CD14-positive monocyte (primary cell): ENCODE measurements at regions not wholly inside any gene's neighbourhood (a gene's known extent, or its start where the extent isn't known, plus 50 kb on each side); places are given as distances from the start of the nearest gene placed in this dataset.

ENCODE experiments used
- DNase-seq, 3 donors: peaks; one replicate each; pipeline ENCODE4 v3.0.0-alpha.2; 2011 to 2022
- H2AFZ ChIP-seq: 2 replicates; pipeline ENCODE4 v1.6.0; 2012; ENCODE audit warnings: mild to moderate bottlenecking, low read depth, low read length, inconsistent platforms; ENCODE audit not compliant: insufficient read depth, poor library complexity, severe bottlenecking
- H3K27ac ChIP-seq, 2 donors: 1 replicate in 1 of 2; 2 replicates in 1 of 2; pipeline ENCODE4 v1.5.1; 2012 to 2013; ENCODE audit warnings: low read length in 2 of 2, control low read depth in 1 of 2, inconsistent platforms in 1 of 2, low read depth in 1 of 2, mild to moderate bottlenecking in 1 of 2
- H3K27me3 ChIP-seq, 2 donors: one replicate each; pipeline versions ENCODE4 v1.6.0 to v1.6.1; 2011 to 2013; ENCODE audit warnings: low read length in 2 of 2; ENCODE audit not compliant: control insufficient read depth in 2 of 2, insufficient read depth in 2 of 2
- H3K36me3 ChIP-seq, 2 donors: replicated peaks in 1 of 2; 1 replicate in 1 of 2; 2 replicates in 1 of 2; pipeline versions ENCODE4 v1.5.1 to v1.6.1; 2012 to 2013; ENCODE audit warnings: low read length in 2 of 2, control low read depth in 1 of 2, inconsistent platforms in 1 of 2, mild to moderate bottlenecking in 1 of 2; ENCODE audit not compliant: insufficient read depth in 2 of 2, control insufficient read depth in 1 of 2
- H3K4me1 ChIP-seq, 2 donors: 1 replicate in 1 of 2; 2 replicates in 1 of 2; pipeline versions ENCODE4 v1.5.1 to v1.6.1; 2012 to 2013; ENCODE audit warnings: low read length in 2 of 2, control low read depth in 1 of 2, inconsistent platforms in 1 of 2, mild to moderate bottlenecking in 1 of 2, moderate library complexity in 1 of 2; ENCODE audit not compliant: insufficient read depth in 2 of 2, control insufficient read depth in 1 of 2
- H3K4me2 ChIP-seq: replicated peaks from 2 replicates; pipeline ENCODE3; 2012; ENCODE audit warnings: low read length, moderate library complexity, mild to moderate bottlenecking; ENCODE audit not compliant: poor library complexity, severe bottlenecking; ENCODE audit errors: extremely low read depth
- H3K4me3 ChIP-seq, 3 experiments: fragments of 200-600 bp in 1 of 3; sonication (generic) in 1 of 3; replicated peaks in 1 of 3; 1 replicate in 2 of 3; 2 replicates in 1 of 3; pipeline ENCODE4 v1.5.1; 2011 to 2013; ENCODE audit warnings: low read length in 3 of 3, mild to moderate bottlenecking in 3 of 3, control low read depth in 2 of 3, low read depth in 2 of 3, inconsistent platforms in 1 of 3, moderate library complexity in 1 of 3
- H3K79me2 ChIP-seq: 2 replicates; pipeline ENCODE4 v1.6.0; 2012; ENCODE audit warnings: mild to moderate bottlenecking, control low read depth, inconsistent platforms, low read length, moderate library complexity; ENCODE audit not compliant: insufficient read depth
- H3K9ac ChIP-seq: 2 replicates; pipeline ENCODE4 v1.6.0; 2017; ENCODE audit warnings: low read length, mild to moderate bottlenecking; ENCODE audit not compliant: insufficient read depth, poor library complexity, severe bottlenecking
- H3K9me3 ChIP-seq, 2 donors: replicated peaks in 1 of 2; 1 replicate in 1 of 2; 2 replicates in 1 of 2; pipeline versions ENCODE4 v1.5.1 to v1.6.1; 2012 to 2013; ENCODE audit warnings: low read length in 2 of 2, control low read depth in 1 of 2; ENCODE audit not compliant: control insufficient read depth in 1 of 2, insufficient read depth in 1 of 2
- H4K20me1 ChIP-seq: 2 replicates; pipeline ENCODE4 v1.6.0; 2012; ENCODE audit warnings: mild to moderate bottlenecking, low read length, control low read depth, moderate library complexity; ENCODE audit not compliant: insufficient read depth
- H3K27ac Mint-ChIP-seq, 7 donors: one replicate each; pipeline ENCODE4 v1.8.0; 2020; ENCODE audit warnings: mild to moderate bottlenecking in 7 of 7, mixed read lengths in 7 of 7, moderate library complexity in 6 of 7, inconsistent platforms in 2 of 7
- H3K27me3 Mint-ChIP-seq, 3 donors: one replicate each; pipeline ENCODE4 v1.8.0; 2021 to 2022; ENCODE audit warnings: low read depth in 3 of 3, mild to moderate bottlenecking in 3 of 3, mixed read lengths in 3 of 3, moderate library complexity in 3 of 3, inconsistent platforms in 1 of 3
- H3K36me3 Mint-ChIP-seq, 2 donors: one replicate each; pipeline ENCODE4 v1.8.0; 2020; ENCODE audit warnings: mixed read lengths in 2 of 2, inconsistent platforms in 1 of 2, mild to moderate bottlenecking in 1 of 2
- H3K4me1 Mint-ChIP-seq: one replicate; pipeline ENCODE4 v1.8.0; 2020; ENCODE audit warnings: mild to moderate bottlenecking, mixed read lengths
- H3K4me3 Mint-ChIP-seq, 2 donors: one replicate each; pipeline ENCODE4 v1.8.0; 2020; ENCODE audit warnings: mild to moderate bottlenecking in 2 of 2, mixed read lengths in 2 of 2, moderate library complexity in 1 of 2
- H3K9me3 Mint-ChIP-seq, 7 donors: one replicate each; pipeline ENCODE4 v1.8.0; 2020 to 2022; ENCODE audit warnings: mixed read lengths in 7 of 7, mild to moderate bottlenecking in 6 of 7, moderate library complexity in 6 of 7, inconsistent platforms in 2 of 7
- WGBS: methylation state at CpG from one replicate; pipeline ENCODE4 v1.1.5; 2013; ENCODE audit warnings: missing lambda C conversion rate; ENCODE audit not compliant: insufficient coverage; 5-methylcytosine and 5-hydroxymethylcytosine counted together
- intact Hi-C, 2 donors: fragments of 100-400 bp; cut with micrococcal nuclease; formaldehyde crosslinking; loops; one replicate each; pipeline versions ENCODE4 v1.15.0 to v1.15.1; 2023
- TF ChIP-seq, protein P1 (sequence below): fragments of 200-600 bp; IDR thresholded peaks from one replicate; pipeline ENCODE4 v1.8.0; 2022; ENCODE audit warnings: antibody characterized with exemption, mild to moderate bottlenecking

GRCh38 chr9:27732494-27732893, 159.2 kb upstream of the C9orf72 start:
- no peaks in the 10 kb centered on the region for H3K79me2 ChIP-seq
- TF ChIP-seq, protein P1, sequence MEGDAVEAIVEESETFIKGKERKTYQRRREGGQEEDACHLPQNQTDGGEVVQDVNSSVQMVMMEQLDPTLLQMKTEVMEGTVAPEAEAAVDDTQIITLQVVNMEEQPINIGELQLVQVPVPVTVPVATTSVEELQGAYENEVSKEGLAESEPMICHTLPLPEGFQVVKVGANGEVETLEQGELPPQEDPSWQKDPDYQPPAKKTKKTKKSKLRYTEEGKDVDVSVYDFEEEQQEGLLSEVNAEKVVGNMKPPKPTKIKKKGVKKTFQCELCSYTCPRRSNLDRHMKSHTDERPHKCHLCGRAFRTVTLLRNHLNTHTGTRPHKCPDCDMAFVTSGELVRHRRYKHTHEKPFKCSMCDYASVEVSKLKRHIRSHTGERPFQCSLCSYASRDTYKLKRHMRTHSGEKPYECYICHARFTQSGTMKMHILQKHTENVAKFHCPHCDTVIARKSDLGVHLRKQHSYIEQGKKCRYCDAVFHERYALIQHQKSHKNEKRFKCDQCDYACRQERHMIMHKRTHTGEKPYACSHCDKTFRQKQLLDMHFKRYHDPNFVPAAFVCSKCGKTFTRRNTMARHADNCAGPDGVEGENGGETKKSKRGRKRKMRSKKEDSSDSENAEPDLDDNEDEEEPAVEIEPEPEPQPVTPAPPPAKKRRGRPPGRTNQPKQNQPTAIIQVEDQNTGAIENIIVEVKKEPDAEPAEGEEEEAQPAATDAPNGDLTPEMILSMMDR: no peak
- intact Hi-C loops: no loop called here
- Mint-ChIP-seq H3K27ac (no peak overlapping the region), H3K36me3 (no peaks in the 10 kb centered on the region), H3K4me1 (peaks cover 4% of the 10 kb centered on the region), H3K9me3 (peaks cover 0 to 10% (median 8%) of the 10 kb centered on the region in 7 donors), H3K4me3 (no peak overlapping the region), H3K27me3 (peaks cover 0 to 6% (median 4%) of the 10 kb centered on the region in 3 donors)
- H3K27me3 ChIP-seq: no peaks in the 10 kb centered on the region
- no peaks in the 10 kb centered on the region for H3K9me3 ChIP-seq
- no peak overlapping the region for H3K27ac ChIP-seq
- H3K4me2 ChIP-seq: no peak overlapping the region
- H2AFZ ChIP-seq: no peak overlapping the region
- no peak overlapping the region for H3K4me3 ChIP-seq
- WGBS: 89% methylated on average over 1 of the region's 1 CpG
- H4K20me1 ChIP-seq: no peaks in the 10 kb centered on the region
- no peaks in the 10 kb centered on the region for H3K4me1 ChIP-seq
- no peak overlapping the region for H3K9ac ChIP-seq
- DNase-seq: no peak
- H3K36me3 ChIP-seq: no peaks in the 10 kb centered on the region

DNA sequence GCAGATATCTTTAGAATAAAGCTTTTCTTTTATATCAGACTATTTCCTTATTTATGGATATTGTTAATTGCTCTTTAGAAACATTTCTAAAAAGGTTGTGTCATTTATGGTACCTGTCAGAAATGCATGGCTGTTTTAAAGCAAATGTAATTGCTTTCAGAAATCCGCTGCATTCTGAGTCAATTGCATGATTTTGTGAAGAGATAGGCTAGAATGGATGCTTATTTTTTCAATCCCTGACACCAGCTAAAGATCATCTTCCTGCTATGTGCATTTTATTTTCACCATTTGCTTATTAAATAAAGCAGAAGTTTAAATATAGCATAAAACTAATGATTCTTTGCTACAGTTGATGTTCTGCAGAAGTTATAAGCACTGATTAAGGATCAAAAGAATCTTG, 170.2 kb upstream of the C9orf72 start:
- no CpG with 5 or more reads among the region's 1 CpG for WGBS
- H3K27ac Mint-ChIP-seq: no peak overlapping the region
- intact Hi-C loops: no loop called here

More for the DNA sequence above, 170.2 kb upstream of the C9orf72 start:
- Histone ChIP-seq H3K4me3 (no peak overlapping the region), H3K4me2 (no peak overlapping the region), H3K9ac (no peak overlapping the region), H4K20me1 (no peaks in the 10 kb centered on the region), H3K4me1 (no peaks in the 10 kb centered on the region), H3K27me3 (peaks cover 3 to 4% of the 10 kb centered on the region in 2 donors), H3K9me3 (peaks cover 4 to 11% of the 10 kb centered on the region in 2 donors), H3K27ac (no peak overlapping the region), H3K79me2 (no peaks in the 10 kb centered on the region), H3K36me3 (no peaks in the 10 kb centered on the region), H2AFZ (no peak overlapping the region)
- TF ChIP-seq, protein P1: no peak
- H3K36me3 Mint-ChIP-seq: no peaks in the 10 kb centered on the region
- H3K4me1 Mint-ChIP-seq: no peaks in the 10 kb centered on the region
- H3K27me3 Mint-ChIP-seq: peaks cover 0 to 9% (median 6%) of the 10 kb centered on the region in 3 donors
- H3K9me3 Mint-ChIP-seq: peaks cover 2 to 24% (median 10%) of the 10 kb centered on the region in 7 donors
- H3K4me3 Mint-ChIP-seq: no peak overlapping the region
- DNase-seq: no peak
